Inferior parietal cortex (tissue), 1 donor: ENCODE measurements at regions not wholly inside any gene's neighbourhood (a gene's known extent, or its start where the extent isn't known, plus 50 kb on each side); places are given as distances from the start of the nearest gene placed in this dataset.
"Not testable (repeated sequence)": the region's sequence is repeated elsewhere in the genome, so short reads cannot be mapped to it uniquely, and the experiment has no call there.

Source experiments
- DNase-seq: peaks from one replicate; pipeline ENCODE4 v3.0.0-alpha.2; 2016; ENCODE audit errors: extremely low spot score

DNA sequence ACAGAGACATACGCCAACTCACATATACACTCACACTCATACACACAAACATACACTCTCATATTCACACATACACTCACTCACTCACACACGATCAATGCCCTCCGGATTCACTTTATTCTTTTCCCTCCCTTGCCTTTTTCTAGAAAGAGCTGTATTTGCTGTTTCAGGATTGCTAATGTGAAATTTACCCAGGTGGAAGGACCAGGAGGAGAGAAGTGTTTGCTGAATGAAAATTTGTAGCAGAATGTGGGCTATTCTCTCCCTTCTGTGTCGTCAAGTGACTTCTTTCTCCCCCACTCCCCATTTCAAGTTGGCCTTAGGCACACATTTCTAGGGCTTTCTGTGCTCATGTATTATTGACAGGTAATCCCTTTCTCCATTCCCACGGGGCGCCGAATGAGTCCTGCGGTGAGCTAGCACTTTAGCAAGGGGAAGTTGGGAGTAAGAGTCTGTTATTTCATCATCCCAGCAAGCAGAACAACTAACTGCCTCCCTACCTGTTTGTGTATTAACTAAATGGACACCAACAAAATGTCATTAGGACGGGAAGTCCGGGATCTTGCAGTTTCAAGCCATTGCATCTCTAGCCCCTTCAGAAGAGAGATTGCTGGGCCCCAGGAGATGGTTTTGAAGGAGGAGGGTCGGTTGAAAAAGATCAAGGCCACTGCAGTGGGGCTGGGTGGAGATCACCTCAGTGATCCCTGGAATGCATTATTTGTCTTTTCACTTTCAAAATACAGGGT, 97.1 kb upstream of the TAF11L2 start:
- DNase-seq: no peak

DNA sequence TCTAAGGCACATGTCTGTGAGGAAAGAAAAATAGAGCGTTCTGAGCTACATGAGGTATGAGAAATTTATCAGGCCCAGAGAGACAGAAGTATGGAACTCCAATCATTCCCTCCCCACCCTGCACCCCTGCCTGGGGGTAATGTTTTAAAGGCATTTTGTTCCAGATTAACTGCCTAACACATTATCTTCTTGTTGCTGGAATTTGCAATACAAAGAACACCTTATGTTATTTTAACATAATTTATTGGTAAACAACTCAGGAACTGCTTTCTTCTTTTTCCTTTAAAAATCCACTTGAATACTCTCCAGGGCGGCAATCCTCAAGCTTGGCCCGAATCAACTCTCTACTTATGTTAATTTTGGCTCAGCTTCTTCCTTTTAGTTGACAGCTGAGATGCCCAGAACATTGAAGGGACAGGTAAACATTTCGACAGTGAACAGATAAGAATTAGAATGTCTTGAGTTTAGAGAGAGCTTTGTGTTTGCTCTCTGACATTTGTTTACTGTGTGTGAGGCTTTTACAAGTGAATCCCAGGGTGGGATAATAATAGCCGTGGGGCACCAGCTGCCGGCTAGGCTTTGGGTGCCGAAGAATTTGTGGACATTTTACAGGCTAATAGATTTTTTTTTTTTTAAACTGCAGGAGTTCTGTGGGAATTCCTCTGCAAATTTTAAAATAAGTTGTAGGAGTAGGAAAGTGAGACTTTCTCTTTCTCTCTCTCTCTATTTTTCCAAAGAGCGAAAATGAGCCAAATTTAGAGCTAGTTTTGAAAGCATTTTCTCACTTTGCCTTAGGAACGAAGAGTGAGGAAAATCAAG, 96.4 kb upstream of the TAF11L2 start:
- no peak for DNase-seq

DNA sequence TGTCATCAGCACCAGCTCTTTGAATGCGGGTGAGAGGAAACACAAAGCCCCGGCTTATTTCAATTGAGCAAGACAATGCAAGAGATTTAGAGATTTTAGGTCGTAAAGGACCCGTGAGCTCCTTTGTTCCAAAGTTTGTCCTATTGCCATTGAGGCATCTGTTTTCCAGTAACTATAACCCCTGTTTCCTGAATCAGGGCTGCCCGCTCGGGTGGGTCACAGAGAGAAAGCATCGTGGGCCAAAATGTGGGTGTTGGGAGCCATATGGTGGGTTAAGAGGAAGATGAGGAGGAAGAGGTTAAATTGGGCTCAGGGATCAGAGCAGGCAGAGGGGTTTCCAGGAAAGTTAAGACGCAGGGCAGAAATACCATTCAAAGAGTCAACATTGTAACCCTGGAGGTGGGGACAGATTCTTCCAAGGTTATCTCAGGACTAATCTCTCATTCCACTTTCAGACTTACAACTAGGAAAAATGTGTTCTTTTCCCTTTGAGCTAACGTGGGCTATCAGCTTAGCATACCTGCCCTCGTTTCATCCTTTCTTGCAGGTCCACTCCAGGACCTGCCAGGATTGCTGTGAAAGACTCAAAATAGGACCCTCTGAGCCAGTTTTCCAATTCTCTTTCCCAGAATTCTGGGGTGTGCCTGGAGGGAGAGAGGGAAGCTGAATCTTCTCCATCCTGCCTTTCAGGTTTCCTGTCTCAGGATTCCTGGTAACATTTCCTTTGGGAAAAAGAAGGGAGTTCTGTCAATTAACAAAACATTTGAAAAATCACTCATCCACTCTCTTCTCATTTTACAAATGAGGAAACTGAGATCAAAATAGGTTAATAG, 95.5 kb upstream of the TAF11L2 start:
- DNase-seq: no peak

DNA sequence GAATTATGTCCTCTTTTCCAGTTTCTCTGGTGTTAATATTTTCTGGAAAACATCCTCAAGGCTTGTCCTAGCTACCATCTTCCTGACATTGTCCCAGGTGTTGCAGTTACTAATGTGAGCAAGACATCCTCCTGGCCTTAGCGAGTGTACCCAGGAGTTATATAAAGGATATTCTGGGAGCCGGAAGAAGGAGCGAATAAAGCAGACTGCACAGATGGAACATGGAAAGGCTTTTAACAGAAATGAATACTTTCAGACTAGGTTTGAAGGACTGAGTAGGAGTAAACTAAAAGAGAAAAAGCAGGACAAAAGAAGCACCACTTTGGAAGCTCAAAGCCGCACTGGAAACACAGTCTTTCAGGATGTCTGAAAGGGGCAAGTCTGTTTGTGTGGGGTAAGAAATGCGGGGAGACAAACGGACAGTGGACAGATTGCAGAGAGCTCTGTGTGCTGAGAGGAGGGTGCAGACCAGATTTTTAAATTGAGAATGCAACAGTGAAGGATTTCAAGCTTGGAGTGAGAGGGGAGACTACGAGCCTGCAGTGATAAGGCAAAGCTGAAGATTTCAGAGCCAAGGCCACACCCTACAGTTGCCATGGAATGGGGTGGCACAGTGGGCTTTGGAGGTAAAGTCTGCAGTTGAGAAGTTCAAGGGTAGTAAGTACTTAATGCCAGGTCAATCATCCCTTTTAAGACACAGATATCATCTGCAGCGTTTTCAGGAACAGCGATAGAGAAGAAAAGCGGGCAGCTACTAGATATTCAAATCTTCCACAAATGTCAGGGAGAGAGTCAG, 94.1 kb upstream of the TAF11L2 start:
- peak; percentile 57 for DNase-seq

DNA sequence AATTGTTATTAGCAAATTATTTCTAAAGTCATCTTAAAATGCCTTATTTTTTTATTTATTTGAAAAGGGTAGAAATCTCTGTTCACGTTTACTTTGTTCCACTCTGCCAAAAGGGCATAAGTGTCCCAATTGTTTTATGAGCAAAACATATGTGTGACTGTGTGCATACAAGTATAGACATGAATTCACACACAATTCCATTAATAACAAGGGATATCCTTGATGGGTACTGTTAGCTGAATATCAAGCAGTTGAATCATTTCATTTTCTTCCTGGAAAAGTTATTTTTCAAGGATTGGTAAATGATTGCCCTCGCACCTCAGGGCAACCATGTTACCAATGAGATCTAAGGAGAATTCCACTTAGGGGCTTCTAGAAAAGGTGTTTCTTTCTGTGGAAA, 92.1 kb upstream of the TAF11L2 start:
- DNase-seq: no peak

DNA sequence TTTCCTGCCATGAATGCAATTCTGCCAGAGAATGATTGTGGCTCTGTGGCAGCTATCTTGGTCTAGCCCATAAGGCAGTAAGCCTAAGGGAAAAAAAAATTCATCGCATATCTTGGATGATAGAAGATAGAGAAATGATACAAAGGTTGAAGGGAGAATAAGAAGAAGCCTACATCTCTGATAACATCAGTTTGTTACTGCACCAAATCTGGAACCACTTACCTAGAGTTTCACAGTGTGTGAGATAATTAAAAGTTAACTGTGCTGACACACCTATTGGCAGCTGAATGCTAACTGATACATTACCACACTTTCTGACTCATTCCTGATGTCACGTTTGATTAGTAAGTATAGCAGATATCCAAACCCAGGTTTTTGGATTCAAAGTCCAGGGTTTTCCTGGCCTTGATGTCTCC, 91.6 kb upstream of the TAF11L2 start:
- DNase-seq: no peak

DNA sequence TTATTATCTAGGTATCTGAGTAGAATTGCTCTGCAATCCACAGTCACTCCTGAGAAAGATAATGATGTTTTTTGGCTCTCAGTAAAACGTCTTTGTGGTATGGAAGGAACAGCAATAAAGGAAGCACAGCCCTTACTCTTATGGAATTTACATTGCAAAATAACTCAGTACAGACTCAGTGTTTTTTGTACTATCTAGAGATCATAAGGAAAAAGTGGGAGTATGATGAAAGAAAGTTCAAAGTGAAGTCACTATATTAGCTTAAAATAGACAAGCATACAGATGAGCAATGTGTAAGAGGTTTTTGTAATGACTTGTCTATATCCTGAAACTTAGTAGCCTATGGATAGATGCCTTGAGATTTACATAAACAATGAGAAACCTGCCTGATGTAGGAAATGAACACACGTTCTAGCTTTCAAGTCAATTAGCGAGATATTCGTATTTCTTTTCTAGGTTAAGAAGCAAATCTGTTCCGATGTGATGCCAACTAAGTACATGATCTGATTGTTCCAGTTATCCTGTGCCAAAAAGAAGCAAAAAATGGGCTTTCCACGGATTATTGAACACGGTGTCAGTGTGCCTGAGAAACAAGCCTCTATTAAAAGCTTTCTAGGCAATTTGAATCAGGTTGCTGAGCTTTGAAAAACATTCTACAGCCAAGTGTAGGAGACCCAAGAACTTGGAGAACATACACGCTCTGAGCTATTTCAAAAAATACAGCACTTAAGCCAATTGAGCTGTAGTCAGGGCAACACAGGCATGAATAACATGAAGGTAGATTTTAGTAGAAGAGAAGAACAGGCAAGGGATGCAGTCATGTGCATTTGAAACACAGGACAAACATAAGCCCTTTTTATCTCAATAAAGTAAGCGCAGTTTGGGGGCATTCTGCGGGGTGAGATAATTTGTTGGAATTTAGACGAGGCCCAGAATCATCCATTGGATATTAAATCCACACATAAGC, 86.3 kb upstream of the TAF11L2 start:
- DNase-seq: peak; percentile 53

DNA sequence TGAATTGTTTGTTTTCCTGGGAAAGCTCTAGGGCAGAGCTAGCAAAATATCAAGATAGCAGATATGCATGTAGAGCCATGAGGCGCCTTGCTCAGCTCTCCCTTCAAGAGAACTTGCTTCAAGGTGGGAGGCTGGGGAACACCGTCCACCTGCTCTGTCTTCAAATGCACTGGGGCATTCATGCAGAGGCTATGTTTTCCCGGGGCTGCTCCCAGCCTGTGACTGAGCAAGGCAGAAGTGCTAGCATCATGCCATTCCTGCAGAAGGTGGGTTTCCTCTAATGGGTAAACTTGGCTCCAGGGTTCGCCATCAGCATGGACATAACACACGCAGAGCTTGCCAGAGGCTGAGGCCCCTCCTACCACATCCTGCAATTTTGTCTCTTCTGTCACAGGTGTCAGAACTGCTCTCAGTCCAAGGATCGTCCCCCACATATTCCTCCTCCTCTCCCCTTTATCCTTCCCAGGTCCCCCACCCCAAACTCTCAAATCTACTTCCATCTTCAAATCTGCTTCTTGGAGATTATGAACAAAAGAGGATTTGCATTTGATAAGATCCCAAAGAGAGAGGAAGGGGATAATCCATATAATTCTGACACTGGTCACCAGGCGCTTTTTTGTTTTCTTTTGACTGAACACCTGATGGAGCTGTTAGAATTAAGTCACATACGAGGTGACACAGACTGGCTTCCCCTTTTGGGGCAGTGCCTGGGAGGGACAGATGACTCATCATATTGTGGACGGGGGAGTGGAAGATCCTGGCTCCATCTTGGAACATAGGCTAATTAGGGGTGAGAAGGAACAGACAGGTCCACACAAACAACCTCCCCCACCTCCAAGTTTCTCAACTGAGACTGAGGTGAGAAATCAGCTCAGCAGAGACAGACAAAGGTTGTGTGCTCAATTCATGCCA, 85.0 kb upstream of the TAF11L2 start:
- no peak for DNase-seq

DNA sequence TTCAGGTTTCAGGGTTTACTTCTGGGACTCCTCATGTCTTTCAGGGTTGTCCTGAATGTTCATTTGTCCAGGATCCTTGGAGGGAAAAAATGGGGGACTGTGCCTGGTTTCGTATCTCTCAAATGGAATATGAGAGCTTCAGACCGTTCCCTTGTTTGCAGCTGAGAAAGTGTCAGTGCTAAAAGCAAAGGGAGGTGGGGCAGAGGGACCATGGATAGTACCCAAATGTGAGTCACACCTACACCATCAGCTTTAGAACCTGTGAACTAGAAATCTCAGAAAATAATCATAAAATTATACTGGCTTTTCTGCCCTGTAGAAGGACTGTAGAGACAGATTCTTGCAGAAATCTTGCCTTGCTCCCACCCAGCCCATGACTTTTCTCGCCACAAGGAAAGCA, 84.3 kb upstream of the TAF11L2 start:
- DNase-seq: no peak

DNA sequence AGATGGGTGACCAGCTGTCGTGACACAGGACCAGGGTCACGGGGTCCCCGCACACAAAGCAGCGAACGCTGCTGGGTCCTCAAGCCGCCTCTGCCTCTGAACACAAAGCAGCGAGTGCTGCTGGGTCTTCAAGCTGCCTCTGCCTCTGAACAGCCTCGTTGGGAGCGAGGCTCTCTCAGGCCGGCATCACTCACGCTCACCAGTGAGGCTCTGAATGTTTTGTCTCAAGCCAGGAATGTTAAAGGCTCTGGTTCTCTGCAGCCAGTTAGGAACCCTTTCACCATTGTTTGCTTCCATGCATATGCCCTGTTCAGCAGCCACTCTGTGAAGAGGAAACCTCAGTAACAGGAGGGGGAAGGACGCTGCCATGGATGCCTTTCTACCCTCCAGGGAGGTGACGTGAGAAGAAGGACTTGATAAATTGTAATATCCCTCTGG, 82.7 kb upstream of the TAF11L2 start:
- DNase-seq: no peak

DNA sequence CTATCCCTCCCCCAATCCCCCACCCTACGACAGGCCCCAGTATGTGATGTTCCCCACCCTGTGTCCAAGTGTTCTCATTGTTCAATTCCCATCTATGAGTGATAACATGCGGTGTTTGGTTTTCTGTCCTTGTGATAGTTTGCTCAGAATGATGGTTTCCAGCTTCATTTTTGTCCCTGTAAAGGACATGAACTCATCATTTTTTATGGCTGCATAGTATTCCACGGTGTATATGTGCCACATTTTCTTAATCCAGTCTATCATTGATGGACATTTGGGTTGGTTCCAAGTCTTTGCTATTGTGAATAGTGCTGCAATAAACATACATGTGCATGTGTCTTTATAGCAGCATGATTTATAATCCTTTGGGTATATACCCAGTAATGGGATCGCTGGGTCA, 81.7 kb upstream of the TAF11L2 start:
- not testable (repeated sequence) for DNase-seq

DNA sequence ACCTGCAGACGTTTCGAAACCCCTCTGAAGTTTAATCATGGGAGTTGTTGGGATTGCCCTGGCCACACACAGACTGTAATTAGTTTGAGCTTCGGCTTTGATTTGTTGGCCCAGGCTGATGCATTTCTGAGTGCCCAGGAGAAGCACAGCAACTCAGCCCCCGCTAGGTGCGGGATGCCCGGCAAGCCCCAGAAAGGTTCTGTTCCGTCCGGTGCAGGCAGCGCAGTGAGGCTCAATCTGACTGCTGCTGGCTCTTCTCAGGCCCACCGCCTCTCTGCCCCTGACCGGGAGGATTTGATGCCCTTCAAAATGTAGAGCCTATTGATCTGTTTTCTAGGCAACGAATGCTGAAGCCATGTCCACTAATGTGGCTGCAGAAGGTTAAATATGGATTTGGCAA, 73.4 kb upstream of the TAF11L2 start:
- DNase-seq: no peak

DNA sequence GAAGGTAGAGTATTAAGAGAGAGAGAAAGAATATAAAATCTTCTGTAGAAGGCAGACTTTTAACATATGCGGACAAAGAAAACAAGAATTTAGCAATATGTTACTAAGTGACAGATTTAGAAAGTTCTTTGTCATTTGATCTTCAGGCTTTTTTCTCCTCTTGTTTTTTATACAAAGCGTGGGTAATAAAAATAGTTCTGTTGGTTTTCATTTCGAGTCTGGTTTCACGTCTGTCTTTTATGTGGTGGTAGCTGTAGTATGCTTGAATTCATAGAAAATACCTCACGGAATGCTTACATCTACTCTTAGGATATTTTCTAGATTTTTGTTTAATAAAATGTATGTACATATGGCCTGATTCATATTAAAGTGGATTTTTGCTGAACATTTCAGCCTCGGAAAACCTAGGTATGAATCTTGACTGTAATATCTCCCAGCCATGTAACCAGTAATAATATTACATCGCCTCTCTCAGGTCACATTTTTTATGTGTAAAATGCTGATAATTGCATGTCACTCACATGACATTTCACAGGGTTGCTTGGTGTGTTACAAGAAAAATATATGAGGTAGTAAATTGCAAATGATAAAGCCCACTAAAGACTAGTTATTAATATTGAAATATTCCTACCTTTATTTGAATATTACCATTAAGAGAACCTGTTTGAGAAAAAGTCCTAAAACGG, 72.5 kb upstream of the TAF11L2 start:
- no peak for DNase-seq

DNA sequence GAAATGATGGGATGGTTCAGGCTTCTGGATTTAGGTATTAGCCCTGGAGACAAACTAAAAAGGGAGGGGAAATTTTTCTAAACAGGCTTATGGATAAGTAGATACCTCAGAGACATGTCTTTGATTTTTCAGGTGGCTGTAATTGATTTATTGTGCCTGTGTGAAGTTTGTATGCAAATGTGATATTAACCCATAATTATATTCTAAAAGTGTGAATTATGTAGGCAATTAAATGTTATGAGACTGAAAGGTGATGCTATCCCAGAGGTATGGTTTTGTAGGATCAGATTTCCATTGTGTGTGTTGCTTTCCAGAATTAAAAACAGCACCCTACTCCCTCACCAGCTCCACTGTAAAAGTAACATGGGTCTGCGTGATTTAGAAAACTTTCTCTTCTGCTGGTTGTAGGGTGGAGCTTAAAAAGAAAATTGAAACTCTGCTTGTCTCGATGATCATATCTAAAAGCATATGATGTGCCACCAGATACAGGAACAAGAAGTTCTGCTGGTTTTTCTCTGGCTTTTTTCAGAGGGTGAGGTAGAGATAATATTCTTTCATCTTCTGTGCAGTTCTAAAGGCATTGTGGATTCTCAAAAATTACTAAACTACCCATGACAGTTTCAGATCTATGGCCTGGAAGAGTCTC, 71.8 kb upstream of the TAF11L2 start:
- DNase-seq: no peak

DNA sequence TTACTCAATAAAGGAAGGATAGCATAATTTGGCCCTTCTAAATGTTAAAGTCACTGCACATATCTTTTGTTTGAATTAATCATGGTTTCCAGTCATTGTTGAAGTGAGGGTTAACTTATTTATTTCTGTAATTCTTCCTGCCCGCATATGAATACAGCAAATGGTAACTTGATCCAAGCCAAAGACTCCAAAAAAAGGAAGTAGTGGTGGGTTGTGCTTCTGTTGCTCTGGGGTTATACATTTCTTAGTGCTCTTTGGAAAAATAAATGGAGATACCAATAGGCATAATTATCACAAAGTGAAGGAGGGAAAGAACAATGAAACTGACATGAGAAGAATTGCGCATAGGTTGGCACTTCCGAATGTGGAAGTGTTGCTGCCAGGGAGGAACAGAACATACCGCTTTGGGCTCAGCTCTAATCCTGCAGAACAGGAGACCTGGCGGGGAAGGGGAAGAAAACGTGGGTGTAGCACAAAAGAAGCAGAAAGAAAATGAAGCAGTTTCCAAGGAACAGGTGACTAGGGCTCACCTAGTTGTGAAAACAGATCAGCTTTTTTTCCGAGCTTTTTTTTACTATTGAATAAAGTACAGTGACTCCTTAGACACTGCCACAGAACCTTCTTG, 69.7 kb upstream of the TAF11L2 start:
- no peak for DNase-seq

DNA sequence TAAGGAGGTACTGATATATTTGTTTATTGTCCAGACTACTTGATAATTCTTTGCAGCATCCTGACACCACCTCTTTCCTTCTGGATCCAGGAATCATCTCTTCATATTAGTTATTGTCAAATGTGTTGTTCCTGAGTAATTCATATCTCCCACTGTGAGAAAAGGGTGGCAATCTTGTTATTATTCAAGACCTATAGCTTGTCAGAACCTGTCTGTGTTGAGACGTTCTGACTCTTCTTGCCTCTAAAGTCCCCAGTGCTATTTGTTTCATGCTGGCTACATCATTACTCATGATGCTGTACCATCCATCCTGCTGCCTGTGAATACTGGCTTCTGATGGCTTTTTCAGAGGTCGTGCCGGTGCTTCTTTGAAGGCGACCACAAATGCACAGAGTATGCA, 68.7 kb upstream of the TAF11L2 start:
- DNase-seq: no peak

DNA sequence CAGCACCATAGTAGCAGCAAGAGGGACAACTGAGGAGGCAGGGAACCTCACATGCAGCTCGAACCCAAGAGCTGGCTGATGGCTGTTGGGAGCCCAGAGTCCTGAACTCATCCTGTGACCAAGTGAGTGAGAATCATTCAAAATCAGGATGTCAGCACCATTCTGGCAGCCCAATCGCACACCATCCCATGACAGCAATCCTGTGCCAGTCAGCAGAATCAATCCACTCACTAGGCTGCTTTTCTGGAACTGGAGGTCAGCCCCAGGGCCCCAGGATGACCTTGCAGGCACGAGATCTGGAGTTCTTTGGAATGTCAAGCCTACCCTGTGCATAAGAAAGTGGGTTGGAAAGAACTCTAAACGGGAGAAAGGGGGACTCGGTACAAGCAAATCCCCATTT, 67.8 kb upstream of the TAF11L2 start:
- no peak for DNase-seq
